Peyer's patch (tissue), 4 donors: ENCODE measurements at regions not wholly inside any gene's neighbourhood (a gene's known extent, or its start where the extent isn't known, plus 50 kb on each side); places are given as distances from the start of the nearest gene placed in this dataset.

ENCODE experiments used
- POLR2A ChIP-seq, 2 donors: fragments of 450-650 bp; IDR thresholded peaks; one replicate each; pipeline ENCODE4 v1.5.1; 2017; ENCODE audit warnings: antibody characterized with exemption in 2 of 2, mild to moderate bottlenecking in 2 of 2, moderate library complexity in 2 of 2
- TF ChIP-seq, protein P1 (sequence below), 6 experiments: fragments of 450-650 bp in 4 of 6; fragments of 200-600 bp in 2 of 6; sonication (generic) in 1 of 6; IDR thresholded peaks; one replicate each; pipeline ENCODE4 v1.5.1; 2017 to 2019; ENCODE audit warnings: antibody characterized with exemption in 6 of 6, mild to moderate bottlenecking in 3 of 6, moderate library complexity in 1 of 6

DNA sequence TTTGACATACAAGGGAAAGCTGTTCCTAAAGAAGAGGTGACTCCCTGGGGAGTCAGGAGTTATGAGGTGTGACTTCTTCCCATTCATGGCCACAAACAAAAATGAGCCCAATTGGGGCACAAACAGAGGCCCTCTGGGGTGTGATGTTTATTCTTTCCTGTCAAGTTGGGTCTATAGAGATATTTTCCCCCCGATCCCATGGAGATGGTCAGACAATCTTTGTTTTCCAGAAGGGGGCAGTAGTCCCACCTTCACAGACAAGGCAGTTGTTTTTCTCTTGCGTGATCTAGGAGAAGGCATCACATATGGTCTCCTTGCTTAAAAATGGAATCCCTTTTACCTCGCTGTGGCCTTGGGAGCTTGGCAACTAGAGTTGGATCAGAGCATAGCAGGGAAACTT lies 110.3 kb downstream of the MFSD1 start:
- TF ChIP-seq, protein P1, sequence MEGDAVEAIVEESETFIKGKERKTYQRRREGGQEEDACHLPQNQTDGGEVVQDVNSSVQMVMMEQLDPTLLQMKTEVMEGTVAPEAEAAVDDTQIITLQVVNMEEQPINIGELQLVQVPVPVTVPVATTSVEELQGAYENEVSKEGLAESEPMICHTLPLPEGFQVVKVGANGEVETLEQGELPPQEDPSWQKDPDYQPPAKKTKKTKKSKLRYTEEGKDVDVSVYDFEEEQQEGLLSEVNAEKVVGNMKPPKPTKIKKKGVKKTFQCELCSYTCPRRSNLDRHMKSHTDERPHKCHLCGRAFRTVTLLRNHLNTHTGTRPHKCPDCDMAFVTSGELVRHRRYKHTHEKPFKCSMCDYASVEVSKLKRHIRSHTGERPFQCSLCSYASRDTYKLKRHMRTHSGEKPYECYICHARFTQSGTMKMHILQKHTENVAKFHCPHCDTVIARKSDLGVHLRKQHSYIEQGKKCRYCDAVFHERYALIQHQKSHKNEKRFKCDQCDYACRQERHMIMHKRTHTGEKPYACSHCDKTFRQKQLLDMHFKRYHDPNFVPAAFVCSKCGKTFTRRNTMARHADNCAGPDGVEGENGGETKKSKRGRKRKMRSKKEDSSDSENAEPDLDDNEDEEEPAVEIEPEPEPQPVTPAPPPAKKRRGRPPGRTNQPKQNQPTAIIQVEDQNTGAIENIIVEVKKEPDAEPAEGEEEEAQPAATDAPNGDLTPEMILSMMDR (IDR thresholded peaks at IDR 0.05), result no peak
- TF ChIP-seq POLR2A (IDR thresholded peaks at IDR 0.05), result no peak
